22Rv1 (cell line): ENCODE measurements at regions not wholly inside any gene's neighbourhood (a gene's known extent, or its start where the extent isn't known, plus 50 kb on each side); places are given as distances from the start of the nearest gene placed in this dataset.
"Not testable (repeated sequence)": the region's sequence is repeated elsewhere in the genome, so short reads cannot be mapped to it uniquely, and the experiment has no call there.

Experiments used
- H3K27ac ChIP-seq: fragments of 450-650 bp; 2 replicates; pipeline ENCODE4 v1.5.1; 2017
- ZFX ChIP-seq: fragments of 450-650 bp; IDR thresholded peaks from 2 replicates; pipeline ENCODE4 v1.6.1; 2017; ENCODE audit warnings: antibody characterized with exemption, borderline replicate concordance
- TF ChIP-seq, protein P1 (sequence below): fragments of 450-650 bp; IDR thresholded peaks from 2 replicates; pipeline ENCODE4 v1.5.1; 2017; ENCODE audit warnings: mild to moderate bottlenecking

DNA sequence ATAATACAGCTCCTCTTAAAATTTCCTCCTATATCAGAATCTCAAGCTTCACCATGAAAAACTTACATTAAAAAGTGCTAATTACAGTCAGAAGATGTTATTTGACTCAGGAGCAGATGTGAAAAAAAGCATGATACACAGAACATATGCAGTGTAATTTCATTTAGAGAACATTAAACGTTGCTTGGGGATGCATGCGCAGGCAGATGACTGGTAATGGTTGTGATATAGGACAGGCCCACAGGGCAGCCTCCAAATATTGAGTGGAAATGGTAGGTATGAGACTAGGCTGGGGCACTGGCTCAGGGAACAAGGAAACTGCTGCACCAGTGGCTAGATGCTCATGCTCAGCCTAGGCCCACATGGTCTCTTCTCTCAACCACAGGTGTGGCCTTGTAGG lies 69.7 kb downstream of the IARS1 start:
- TF ChIP-seq, protein P1, sequence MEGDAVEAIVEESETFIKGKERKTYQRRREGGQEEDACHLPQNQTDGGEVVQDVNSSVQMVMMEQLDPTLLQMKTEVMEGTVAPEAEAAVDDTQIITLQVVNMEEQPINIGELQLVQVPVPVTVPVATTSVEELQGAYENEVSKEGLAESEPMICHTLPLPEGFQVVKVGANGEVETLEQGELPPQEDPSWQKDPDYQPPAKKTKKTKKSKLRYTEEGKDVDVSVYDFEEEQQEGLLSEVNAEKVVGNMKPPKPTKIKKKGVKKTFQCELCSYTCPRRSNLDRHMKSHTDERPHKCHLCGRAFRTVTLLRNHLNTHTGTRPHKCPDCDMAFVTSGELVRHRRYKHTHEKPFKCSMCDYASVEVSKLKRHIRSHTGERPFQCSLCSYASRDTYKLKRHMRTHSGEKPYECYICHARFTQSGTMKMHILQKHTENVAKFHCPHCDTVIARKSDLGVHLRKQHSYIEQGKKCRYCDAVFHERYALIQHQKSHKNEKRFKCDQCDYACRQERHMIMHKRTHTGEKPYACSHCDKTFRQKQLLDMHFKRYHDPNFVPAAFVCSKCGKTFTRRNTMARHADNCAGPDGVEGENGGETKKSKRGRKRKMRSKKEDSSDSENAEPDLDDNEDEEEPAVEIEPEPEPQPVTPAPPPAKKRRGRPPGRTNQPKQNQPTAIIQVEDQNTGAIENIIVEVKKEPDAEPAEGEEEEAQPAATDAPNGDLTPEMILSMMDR = no peak
- no peak for TF ChIP-seq ZFX
- no peak overlapping the region for H3K27ac ChIP-seq

DNA sequence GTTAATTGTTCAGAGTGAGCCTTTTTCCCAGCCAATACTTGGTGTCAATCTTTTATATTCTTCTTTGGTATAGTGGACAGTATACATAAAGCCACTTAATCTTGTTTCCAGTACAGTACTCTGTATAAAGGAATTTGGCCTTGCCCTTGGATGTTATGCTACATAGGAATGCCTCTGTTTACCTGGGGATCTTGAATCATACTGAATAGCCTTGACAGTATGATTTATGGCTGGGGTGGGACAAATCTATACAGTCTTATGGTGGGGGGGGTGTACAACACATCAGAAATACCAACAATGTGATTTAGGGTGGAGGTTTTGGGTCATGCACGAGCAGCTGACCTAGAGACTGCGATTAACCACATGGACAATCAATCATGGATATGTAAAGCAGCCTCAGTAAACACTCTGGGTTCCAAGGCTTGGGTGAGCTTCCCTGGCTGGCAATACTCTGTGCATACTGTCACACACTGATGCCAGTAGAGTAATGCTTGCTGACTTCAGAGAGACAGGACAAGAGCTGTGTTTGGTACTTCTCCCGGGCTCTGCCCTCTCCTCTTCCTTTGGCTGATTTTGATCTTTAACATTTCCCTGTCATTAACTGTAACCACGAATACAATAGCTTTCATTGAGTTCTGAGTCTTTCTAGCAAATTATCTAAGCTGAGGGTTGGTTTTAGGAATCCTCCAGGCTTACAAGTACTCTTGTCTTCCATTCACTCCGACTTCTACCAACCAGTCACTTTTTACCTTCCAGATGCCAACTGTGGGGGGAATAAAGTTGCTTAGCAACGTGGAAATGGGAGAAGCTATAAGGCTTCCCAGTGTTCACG lies 84.6 kb downstream of the IARS1 start:
- TF ChIP-seq, protein P1 = no peak
- TF ChIP-seq ZFX = no peak
- no peak overlapping the region for H3K27ac ChIP-seq

DNA sequence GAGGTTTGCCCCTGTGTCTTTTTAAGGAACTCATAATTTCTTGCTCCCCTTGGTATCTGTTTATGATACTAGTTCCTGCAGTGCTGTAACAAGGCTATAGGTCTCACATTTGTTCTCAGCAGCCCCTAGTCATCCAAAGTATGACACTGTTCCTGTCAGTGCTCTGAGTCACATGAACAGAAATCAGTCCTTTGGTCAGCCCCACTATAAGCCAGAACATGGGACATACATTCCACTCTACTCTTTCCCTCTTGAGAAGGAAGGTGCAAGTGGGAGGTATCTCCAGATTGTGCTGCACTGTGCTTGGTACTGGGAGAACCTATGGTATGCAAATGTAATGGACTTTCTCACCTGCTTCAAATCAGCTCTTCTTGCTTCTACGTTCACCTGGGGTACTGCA lies 87.0 kb downstream of the IARS1 start:
- TF ChIP-seq, protein P1 = no peak
- no peak for TF ChIP-seq ZFX
- H3K27ac ChIP-seq = no peak overlapping the region

DNA sequence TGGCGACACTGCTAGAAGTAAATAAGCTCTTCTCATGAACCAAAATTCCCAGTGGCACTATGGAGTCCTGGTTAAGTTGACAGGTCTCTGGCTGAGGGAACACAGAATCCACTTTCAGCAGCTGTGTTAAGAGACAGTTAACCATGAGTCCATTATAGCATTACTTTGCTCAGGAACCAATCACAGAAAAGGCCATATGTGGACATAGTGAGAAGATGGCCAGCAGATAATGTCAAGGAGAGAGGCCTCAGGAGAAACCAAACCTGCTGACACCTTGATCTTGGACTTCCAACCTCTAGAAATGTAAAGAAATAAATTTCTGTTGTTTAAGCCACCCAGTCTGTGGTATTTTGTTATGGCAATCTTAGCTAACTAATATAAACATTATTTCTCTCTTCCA lies 88.7 kb upstream of the SPTLC1 start:
- H3K27ac ChIP-seq = not testable (repeated sequence)

DNA sequence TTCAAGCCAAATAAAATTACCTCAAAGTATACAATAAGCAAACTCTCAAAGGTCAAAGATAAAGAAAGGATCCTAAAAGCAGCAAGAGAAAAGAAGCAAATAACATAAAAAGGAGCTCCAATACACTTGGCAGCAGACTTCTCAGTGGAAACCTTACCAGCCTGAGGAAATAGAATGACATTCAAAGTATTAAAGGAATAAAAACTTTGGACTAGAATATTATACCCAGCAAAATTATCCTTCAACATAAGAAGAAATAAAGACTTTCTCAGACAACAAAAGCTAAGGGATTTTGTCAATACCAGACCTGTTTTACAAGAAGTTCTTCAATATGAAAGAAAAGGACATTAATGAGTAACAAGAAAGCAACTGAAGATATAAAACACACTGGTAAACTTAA lies 83.0 kb upstream of the SPTLC1 start:
- H3K27ac ChIP-seq = not testable (repeated sequence)

DNA sequence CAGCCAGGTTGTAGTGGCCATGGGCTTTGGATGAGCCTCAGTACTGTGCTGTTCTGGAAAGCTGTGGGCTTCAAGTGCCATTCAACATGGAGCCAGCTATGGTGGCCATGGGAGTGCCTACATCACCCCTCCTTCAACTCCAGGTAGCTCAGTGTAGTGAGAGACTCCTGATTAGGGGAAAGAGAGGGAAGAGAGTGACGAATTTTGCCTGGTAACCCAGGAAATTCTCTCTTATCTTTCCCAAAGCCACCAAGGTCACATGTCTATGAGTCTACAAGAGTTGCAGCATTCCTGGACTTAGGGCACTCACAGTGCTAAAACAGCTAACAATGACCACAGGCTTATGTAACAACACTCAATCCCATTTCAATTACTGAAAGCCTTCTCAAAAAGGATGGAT lies 81.7 kb upstream of the SPTLC1 start:
- TF ChIP-seq, protein P1 = no peak
- TF ChIP-seq ZFX = no peak
- H3K27ac ChIP-seq = no peak overlapping the region

DNA sequence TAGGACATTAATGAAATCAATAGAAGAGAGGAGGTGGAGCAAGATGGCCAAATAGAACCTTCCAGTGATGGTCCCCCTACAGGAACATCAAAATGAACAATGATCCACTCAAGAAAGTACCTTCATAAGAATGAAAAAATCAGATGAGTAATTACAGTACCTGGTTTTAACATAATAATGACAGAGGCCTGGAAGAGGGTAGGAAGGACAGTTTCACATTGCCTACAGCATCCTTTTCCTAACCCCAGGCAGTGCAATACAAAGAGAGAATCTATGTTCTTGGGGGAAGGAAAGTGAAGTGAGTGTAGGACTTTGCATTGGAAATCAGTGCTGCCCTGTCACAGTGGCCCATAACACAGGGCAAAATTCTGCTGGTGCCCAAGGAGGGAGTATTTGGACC lies 81.2 kb upstream of the SPTLC1 start:
- no peak overlapping the region for H3K27ac ChIP-seq
- TF ChIP-seq, protein P1 = no peak
- no peak for TF ChIP-seq ZFX

DNA sequence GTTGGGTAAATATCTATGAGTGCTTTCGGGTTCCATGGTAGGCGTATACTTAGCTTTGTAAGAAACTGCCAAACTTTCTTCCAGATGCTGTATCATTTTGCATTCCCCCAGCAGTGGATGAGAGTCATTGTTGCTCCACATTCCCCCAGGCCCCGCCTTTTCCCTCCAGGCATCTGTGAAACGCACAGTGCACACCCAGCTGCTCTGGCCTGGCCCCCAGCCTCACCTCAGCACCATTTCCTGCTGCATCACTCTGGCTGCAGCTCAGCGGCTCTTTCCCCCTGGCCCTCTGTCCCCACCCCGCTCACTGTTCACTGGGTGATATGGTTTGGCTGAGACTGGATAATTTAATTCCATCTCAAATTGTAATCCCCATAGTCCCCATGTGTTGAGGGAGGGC lies 76.6 kb upstream of the SPTLC1 start:
- no peak for TF ChIP-seq ZFX
- TF ChIP-seq, protein P1 = no peak
- H3K27ac ChIP-seq = no peak overlapping the region
